ENCODE measurements at regions not wholly inside any gene's neighbourhood (a gene's known extent, or its start where the extent isn't known, plus 50 kb on each side); places are given as distances from the start of the nearest gene placed in this dataset.

DNA sequence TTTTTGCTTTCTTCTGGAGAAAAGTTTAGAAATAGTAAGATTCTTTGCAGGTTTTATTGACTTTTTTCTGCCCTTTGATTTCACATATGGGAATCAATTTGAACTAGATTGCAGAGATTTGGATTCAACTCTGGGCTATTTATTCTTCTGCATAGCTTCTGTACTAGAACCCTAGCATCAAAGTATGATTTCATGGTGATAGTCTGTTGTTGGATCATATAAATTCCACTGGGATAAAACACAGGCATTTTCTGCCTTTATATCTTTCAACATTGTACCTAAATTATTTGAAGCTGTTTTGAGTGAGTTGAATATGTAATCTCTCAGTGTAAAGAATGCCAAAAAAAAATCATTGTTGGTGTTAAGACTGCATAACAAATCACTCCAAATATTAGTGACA is 458.4 kb upstream of the MPDZ start:
- DNase-seq, result no peak

DNA sequence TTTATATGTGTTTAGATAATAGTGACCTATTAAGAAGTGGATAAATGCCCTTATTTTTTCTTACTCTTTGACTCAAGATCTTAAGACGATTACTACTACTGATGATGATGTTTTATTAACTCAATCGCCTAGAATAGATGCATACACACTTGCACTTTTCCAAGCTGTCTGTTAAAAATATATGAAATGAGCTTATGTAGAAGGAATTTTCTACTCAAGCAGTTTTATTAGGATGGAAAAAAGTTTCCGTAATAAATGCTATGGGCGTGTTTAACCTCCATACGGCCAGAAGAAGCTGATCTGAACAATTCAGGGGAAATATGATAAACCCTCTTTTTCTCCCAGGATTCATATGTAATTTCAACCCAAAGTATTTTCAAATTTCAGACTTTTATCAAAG is 455.7 kb upstream of the MPDZ start:
- DNase-seq, result no peak

DNA sequence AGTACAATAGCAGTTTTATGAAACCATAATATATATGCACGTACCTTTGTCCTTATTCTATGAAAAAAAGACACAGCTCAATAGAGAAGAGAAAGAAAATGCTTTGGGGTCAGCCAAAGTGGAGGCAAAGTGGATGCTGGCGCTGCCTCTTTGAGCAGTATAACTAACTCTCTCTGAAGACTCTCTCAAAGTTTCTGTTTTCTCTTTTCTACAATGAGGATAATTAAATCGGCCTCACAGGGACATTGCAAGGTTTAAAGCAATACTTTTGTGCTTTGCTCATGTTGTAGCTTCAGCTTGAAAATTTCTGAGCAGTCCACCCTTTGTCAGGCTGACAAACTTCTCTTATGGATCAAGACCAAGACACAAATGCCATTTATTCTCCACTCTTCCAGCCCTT is 455.1 kb upstream of the MPDZ start:
- DNase-seq, result no peak

DNA sequence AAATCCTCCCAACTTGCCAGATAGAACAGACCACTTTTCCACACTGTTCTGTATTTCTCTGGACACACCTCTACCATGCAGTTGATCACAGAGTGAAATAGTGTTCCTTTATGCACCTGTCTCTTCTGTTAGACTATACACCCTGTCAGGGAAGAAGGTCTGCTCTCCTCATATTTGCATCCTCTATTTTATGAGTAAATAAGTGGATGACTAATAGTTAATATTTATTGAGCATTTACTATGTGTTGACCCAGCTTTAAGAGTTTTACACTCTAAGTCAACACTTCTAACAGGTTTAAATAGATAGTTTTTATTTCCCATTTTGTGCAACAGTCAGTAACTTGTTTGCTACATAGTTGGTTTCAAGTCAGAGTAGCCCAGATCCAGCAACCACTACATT is 452.8 kb upstream of the MPDZ start:
- no peak for DNase-seq

DNA sequence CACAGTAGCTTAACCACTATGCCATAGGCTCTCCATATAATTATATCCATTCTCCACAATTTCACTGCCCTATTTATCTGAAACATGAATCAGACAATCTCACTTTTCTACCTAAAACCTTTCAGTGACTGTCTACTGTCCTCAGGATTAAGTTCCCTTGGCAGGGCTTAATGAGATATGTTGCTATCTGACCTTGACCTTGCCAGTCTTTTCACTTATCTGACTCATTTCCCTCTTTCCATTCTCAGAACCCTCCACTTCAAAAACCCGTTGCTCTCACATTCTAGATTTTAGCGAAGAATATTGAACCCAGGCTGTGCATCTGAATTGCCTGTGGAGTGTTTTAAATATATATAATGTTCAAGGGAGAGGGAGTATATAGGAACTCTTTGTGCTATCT is 452.1 kb upstream of the MPDZ start:
- no peak for DNase-seq

DNA sequence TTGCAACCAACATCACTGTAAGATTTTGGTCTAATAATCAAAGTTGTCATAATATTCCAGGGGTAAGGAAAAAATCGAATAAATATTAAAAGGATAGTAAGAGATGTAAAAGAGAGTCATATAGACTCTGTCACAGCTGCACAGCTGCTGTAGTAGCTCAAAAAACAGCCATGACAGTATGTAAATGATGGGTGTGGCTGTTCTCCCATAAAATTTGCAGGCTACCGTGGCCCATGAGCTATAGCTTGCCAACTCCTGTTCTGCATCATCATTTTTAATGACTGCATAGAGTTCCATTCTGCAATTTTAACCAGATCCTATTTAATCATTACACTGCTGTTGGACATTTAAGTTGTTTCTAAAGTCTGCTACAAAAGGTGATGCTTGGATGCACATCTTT is 450.5 kb upstream of the MPDZ start:
- DNase-seq, result no peak

DNA sequence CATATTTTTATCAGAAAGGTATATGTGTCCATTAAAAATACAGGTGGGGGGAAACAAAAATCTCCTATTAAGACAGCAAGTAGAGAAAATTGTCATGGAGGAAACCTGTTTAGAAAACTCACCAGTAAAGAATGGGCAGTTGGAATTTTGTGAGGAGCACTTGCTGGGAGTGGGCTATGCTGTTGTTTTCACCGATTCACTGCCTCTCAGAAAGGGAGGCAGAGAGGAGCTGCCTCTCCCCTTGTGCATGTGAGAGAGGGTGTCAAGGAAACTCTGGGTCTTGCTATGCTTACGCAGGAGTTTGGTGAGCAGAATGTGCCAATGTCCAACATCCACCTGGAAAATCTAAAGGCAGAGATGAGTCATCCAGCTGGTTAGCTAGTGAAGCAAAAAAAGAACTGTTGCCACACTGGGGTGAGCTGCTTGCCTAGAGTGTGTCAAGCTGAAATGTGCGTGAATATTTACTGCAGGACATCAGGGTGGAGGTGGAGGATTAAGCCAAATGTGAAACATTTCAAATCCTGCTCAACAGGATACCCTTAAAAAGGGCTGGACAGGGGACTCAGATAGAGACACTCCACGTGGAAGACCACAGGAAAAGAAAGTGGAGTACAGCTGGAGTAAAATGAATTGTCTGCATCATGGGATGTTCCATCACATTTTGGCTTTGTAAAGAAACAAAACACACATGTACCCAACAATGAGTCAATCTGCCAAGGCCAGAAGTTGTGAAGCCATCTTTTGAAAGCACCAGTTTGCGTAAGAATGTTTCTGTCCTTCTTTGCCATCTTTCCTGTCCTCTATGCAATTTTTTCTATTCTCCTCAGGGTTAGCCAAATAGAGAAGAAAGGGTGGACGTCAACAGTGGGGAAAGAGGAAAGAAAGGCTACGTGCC is 449.7 kb upstream of the MPDZ start:
- no peak for DNase-seq

DNA sequence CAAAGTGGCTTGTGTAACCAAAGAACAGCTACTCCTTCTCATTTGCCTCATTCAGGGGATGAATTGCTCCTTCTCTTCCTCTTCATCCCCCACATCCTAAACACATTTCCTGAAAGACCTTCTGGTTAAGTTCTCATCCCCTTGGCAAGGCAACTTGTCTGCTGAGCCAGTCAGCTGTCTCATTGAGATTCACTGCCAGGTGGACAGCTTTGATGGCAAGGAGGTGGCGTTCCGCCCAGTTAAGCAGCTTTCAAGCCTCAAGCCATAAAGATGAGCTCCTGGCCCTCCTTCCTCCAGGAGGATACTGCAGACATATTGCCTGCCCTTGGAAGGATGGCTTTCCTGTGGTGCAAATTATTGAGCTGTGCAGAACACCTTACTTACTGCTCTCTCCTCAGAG is 448.6 kb upstream of the MPDZ start:
- no peak for DNase-seq

DNA sequence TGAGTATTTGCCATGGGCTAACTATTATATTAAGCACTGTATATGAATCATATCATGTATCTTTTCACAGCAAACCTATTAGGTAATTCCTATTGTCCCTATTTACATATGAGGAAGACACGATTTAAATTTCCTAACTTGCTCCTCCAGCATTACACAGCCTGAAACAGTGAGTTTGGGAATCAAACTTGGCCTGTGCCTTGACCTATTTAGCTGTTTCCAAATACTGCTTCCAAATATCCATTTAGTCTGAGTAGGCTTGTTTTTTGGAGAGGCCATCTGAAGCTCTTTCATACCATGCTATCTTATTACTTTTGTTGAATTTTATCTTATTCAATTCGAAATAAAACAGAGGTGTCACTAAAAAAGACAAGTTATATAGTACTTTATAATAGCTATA is 447.3 kb upstream of the MPDZ start:
- DNase-seq, result no peak

DNA sequence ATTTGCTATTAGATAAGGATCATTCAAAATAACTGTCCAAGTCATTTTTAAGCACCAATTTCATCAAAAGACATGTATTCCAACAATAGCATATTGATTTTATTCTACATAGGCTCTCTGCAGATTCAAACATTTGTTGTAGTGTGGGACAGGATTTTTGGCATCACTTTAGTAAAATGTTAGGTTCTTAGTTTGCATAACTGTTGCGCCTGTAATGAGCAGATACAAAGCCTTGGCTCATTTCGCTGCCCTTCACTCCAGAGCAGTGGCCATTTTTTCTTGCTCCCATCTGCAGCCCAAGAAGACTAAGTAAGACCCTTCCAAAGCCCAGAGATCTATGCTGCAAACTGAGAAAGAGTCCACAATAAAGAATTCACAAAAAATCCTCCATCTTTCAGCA is 446.0 kb upstream of the MPDZ start:
- no peak for DNase-seq

DNA sequence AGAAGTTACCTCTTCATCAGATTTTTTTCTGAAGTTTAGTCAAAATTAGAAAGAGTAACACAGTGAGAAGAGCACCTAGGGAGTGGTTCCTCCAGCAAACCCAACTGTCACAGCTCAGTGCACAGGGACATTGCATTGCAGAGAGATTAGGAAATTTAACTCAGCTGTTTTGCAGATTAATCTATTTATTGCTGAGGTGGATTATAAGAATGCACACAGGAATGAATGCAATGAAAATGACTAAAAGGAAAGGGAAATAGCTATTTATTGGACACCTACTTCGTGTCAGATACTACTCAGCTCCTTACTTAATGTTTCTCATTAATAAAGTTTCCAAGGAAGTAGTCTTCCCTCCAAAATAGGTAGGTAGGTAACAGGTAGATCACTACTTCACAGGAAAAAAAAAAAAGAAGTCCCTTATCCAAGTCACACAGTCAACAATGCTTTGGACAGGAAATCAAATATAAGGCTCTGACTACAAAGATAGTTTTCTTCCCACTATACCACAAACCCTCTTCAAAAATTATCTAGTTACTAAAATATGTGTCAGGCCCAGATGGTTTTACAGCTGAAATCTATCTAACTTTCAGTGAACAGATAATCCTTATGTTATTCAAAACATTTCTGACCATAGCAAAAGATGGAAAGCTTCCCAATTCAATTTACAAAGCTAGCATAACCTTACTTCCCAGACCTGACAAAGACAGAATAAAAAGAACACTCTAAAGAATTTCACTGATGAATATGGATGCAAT is 442.2 kb upstream of the MPDZ start:
- DNase-seq, result no peak

DNA sequence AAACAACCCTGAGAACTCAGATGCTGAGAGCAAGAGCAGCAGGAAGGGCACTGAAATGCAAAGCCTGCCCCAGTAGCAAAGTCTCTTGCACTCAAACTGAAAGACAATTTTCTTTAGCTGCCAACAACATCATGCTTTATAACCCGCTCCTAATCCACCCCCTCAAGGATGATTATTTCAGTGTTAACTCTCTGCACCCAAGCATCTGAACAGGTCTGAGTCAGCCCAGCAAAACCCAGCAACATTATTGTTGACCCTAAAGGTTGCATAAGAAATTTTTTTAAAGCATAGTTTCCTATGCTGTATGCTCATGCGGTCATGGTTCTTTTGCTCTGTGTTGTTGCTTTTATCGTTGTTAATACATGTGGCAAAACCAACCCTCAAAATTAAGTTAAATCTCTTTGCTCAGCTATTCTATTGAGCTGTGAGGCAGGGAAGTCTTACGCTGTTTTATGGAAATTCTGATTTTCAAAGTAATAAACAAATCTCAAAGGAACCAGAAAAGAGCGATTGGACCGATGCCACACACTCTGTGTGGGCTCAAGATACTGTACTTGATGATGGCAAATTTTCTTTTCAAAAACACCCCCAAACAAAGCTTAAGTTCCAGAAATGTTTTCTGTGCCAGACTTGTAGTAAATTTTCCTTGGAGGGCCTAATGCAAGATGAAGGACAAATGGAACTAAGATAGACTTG is 440.6 kb upstream of the MPDZ start:
- no peak for DNase-seq

DNA sequence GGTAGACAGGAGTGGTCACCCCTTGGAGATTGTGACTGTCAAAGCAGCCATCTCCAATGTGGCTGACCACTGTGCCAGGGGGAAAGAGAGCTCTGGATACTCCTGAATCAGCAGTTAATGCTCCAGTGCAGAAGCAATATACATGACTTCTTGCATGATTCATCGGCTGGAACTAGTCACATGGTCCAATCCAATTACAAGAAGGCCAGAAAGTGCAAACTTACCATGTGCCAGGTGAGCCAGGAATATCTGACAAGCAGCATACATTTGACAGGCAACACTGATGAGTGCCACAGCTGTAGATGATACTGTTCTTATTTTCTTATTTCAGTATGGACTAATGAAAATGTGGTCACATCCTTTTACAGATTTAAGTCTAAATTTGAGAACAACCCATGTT is 440.0 kb upstream of the MPDZ start:
- DNase-seq, result no peak

DNA sequence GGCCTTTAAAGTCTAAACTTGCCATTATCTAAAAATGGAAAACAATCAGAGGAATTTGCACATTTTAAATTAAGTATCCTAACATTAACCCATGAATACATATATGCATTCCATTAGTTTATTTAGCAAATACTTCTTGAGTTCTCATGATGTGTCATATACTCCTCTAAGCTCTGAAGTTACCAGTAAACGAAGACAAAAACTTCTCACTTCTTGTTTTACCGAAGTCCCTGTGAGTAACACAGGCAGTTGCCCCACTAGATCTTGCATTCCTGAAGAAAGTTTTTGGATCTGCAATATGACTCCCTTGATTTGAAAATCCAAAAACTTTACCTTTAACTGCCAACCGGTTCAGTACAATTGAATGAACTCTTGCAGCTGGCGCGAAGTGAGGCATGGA is 439.0 kb upstream of the MPDZ start:
- DNase-seq, result no peak

DNA sequence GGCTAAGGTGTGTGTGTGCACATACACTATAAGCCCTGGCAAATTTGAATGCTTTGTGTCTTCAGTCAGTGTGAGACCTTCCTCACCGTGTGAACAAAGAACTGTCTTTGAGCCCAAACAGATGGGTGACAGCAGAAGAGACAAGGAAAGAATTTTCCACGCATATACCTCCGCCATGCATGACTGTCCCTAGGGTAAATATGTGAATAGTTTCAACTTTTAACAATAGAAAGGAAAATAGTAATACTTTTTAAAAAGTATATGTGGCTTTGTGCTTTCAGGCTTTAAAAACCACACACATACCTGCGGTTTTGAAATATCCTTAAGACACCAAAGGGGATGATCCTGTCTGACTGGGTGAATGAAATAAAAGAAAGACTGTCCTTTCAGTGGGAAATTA is 438.6 kb upstream of the MPDZ start:
- DNase-seq, result no peak

DNA sequence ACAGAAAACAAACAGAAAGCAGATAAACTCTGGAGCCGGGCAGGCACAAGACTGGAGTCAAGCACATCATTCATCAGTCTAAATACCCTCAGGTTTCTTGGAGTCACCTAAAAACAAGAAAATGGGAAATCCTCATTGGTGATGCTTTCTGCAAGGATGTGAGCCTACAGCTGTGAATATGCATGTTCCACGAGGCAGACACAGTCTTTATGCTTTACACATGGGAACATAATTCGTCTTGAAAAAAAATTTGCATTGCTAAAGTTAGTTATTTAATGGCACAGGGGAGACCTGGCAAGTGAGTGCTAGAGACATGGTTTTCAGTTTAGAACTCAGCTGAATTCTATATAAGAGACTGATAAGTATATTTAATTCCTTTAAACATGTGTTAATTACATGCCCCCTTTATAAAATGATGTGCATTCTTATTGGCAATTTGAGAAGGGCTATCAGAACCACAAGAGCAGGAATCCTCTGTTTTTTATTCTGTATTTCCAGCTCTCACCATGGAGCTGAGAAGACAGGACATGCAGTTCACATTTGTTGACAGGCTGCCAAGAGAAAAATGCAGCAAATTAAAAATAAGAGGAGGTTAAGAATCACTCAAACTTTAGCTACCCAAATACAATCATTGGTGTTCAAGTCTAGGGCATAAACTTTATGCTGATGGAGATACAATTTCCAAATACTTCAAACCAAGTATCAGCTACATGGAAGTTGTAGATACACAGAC is 438.0 kb upstream of the MPDZ start:
- DNase-seq, result no peak

DNA sequence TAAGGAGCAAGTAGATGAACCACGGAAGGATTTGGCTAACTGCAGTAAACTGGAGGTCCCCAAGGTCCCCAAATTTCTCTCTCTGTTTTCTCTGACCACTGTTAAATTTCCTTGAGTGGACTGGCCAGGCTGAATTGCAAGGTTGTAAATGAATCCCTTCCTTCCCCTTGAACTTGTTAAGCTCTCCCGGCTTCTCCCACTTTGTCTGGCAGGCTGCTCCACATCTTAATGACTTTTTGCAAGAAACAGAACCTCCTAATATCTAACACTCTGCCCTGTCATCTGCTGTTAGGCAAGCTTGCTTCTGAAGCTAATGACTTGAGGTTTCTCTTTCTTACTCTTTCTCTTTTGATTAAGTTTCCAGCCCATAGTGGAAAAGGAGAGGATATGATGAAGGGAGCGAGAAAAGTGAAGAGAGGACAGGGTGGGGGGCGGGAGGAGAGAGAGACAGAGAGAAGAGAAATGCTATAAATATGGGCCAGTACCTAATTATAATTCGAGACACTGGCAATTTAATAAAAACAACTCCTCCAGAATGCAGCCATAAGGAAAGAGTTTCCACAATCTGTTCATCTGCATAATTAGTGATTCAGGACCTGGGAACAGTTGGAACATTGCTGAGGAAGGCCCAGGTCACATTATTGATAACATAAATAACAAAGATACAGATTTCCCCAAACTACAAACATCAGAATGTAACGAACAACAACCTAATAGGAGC is 437.3 kb upstream of the MPDZ start:
- DNase-seq, result no peak

DNA sequence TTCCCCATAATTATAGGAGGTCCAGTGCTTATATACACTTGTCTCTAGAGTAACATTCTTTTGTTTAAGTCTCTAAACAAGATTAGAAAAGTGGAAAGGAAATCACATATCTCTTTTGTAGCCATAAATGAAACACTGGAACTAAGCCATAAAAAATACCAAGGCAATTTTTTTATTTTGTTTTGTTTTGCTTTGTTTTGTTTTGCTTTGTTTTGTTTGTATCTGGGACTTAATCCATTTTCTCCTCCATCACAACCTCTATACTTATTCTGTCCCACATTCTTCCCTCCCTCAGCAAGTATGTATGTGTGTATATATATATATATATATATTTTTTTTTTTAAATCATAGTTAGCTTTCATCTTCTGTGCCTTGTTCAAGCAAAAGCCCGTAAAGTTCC is 436.6 kb upstream of the MPDZ start:
- no peak for DNase-seq

DNA sequence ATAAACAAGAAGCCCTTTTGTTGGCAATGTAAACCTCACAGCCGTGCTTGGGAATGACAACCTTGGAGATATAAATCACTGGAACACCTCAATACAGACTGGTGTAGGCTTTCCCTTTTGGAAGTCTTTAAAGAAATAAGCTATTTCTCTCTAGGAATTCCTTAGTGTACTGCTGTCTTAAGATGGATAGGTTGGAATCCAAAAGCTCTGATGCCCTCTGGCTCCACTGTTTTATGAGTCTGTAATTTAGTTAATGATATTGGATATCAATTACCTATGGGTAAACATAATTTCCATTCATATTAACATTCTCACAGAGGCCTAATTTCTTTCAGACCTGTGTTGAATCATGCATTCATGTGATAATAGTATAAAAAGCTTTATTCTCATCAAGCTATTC is 435.9 kb upstream of the MPDZ start:
- DNase-seq, result no peak

DNA sequence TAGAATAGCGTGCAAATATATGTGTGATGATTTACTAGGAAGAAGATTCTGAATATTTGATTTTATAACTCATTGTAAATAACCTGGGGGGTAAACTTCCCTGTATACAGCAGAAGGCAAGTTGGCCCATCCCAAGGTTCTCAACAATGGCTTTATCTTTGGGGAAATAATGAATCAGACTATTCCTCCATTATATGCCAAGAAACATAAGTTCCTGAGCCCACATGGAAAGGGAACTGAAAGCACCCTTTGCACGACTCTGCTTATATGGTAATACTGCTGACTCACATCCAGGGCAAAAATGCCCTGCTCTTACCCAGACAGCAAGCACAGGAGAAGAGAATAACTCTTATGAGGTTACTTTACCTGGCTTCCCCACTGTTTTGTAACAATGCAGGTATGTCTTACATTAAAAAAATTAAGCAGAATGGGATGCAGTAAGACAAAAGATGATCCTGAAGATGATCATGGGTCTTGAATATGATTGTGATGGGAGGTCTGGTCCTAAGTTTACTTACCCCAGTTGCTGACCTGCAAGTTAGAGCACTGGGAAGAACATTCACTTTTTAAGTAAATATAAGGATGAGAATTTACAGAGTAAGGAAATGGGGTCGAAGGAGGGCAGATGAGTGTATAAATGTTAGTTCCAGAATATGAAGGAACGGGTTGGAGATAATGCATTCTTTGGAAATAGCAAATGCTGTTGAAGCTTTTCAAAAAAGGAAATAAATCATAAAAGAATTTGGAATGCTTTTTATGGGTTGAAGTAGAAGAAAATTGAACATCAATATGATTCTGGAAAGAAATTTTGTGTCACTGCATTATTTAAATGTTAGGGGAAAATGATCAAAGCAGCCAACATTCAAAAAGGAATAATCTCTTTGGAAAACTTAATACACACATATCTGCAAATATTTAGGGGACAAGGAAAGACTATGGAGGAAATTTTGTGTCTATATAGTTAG is 428.4 kb upstream of the MPDZ start:
- DNase-seq, result no peak

DNA sequence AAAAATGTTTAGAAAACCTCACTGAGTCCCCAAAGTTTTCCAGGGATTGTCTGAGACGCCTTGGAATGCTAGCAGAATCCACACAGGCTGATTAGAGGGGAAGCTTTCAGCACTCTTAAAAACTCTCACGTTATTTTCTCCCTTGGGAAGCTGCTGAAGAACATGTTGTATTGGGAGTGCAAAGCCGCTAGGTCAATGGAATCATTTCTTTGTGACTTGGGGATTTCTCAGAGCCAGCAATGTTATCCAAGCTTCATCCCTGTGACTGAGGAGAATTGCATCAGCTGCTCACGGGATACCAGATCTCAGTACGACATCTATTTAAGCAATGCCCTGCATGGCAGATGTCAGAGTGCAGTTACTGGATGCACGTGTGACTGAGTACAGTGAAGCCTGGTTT is 426.4 kb upstream of the MPDZ start:
- no peak for DNase-seq

Data from hematopoietic multipotent progenitor cell treated with erythropoietin and hydrocortisone succinate and interleukin-3 and kit ligand, for 8 days (in vitro differentiated cells).